B cell (primary cell): ENCODE measurements at regions not wholly inside any gene's neighbourhood (a gene's known extent, or its start where the extent isn't known, plus 50 kb on each side); places are given as distances from the start of the nearest gene placed in this dataset.

Experiments used
- CTCF ChIP-seq: fragments of 200-600 bp; IDR thresholded peaks from one replicate; pipeline ENCODE4 v1.8.0; 2022; ENCODE audit warnings: antibody characterized with exemption, mild to moderate bottlenecking
- EZH2 ChIP-seq: IDR thresholded peaks from 2 replicates; pipeline ENCODE4 v1.6.1; 2012; ENCODE audit warnings: borderline replicate concordance, low read depth, mild to moderate bottlenecking, moderate library complexity, low read length; ENCODE audit not compliant: insufficient read depth, poor library complexity, severe bottlenecking

GRCh38 chr4:41819621-41820020 lies 71.1 kb upstream of the PHOX2B start:
- no peak for TF ChIP-seq CTCF
- no peak for TF ChIP-seq EZH2
